ENCODE measurements at regions not wholly inside any gene's neighbourhood (a gene's known extent, or its start where the extent isn't known, plus 50 kb on each side); places are given as distances from the start of the nearest gene placed in this dataset.

DNA sequence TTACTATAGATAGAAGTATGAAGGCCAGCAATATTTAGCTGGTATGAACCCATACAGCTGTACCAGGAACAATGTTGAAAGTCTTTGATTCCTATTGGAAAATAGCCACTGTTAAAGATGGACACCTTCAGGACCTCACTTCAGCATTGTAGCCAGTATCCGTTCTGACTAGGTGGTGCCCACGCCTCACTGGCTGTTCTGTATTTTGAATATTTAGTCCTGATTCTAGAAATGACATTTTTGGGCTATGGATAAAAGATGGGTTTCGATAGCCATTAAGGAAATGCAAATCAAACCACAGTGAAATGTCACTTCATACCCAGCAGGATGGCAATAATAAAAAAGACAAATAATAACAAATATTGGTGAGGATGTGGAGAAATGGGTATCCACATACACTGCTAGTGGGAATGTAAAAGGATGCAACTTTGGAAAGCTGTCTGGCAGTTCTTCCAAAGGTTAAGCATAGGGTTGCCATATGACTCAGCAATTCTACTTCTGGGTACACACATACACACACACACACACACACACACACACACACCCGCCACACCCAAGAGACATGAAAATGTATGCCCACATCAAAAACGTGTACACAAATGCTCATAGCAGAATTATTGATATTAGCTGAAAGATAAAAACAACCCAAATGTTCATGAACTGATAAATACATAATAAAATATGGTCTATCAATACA lies 56.8 kb downstream of the UTRN start:
- no peak for TF ChIP-seq EZH2 (IDR thresholded peaks at IDR 0.05)
- no peak for TF ChIP-seq POLR2AphosphoS5 (IDR thresholded peaks at IDR 0.05; ENCODE audit: borderline replicate concordance, low read depth, low read length)

Measured in SK-N-MC (cell line).